SK-N-MC (cell line): ENCODE measurements at regions not wholly inside any gene's neighbourhood (a gene's known extent, or its start where the extent isn't known, plus 50 kb on each side); places are given as distances from the start of the nearest gene placed in this dataset.

Source experiments
- EZH2 ChIP-seq: fragments of 200-600 bp; sonication (generic); IDR thresholded peaks from one replicate; pipeline ENCODE4 v1.6.1; 2017; ENCODE audit warnings: antibody characterized with exemption
- POLR2AphosphoS5 ChIP-seq: IDR thresholded peaks from 2 replicates; pipeline ENCODE4 v1.6.1; 2012; ENCODE audit warnings: mild to moderate bottlenecking, low read depth, low read length, borderline replicate concordance

GRCh38 chr6:98547151-98547550 lies 287.2 kb upstream of the POU3F2 start:
- TF ChIP-seq EZH2 (no peak), POLR2AphosphoS5 (no peak)
